GM12891 (cell line): ENCODE measurements at regions not wholly inside any gene's neighbourhood (a gene's known extent, or its start where the extent isn't known, plus 50 kb on each side); places are given as distances from the start of the nearest gene placed in this dataset.

Source experiments
- PAX5 ChIP-seq: IDR thresholded peaks from 2 replicates; pipeline ENCODE4 v1.6.1; 2011; ENCODE audit warnings: low read length, moderate library complexity, mild to moderate bottlenecking; ENCODE audit not compliant: insufficient read depth, severe bottlenecking
- POLR2A ChIP-seq: IDR thresholded peaks from 2 replicates; pipeline ENCODE4 v1.6.1; 2011; ENCODE audit warnings: low read depth, low read length, control low read depth
- POLR2AphosphoS5 ChIP-seq: IDR thresholded peaks from 2 replicates; pipeline ENCODE4 v1.6.1; 2011; ENCODE audit warnings: low read depth, low read length, control low read depth
- POU2F2 ChIP-seq: IDR thresholded peaks from 2 replicates; pipeline ENCODE4 v1.6.1; 2011; ENCODE audit warnings: low read depth, mild to moderate bottlenecking, control low read depth, low read length, moderate library complexity
- TAF1 ChIP-seq: IDR thresholded peaks from 2 replicates; pipeline ENCODE4 v1.6.1; 2011; ENCODE audit warnings: low read depth, low read length, control low read depth

DNA sequence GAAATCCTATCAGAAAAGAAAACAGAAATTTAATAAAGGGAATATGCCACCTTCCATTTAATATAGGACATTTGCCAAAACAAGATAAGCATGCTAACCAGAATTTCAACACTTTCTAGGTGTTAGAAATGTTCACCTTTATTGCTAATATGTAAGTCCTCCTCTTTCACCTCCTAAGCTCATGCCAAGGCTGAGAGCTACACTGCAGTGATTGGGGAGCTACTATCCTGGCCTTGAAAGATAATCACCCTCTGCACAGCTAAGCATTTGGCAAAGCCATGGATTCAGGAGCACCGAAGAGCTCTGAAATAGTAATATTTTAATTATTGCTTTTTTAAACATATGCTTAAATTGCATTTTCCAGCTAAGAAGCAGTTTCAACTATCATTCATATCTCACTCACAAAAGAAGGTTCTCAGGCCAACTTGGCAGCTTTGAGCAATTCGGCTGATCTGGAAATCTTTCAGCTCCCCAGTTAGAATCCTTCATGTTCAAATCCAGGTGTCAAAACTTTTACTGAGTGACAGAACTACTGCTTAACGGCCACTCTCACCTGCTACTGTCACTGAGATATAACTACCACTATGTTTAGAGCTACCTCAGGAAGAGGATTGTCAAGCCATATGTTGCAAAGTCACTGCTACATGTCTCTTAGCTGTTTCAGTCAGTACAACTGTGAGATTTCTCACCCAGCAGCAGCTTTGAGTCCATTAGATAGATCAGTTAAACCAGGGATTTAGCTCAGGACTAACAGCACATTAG lies 302.0 kb downstream of the NFIB start:
- TF ChIP-seq TAF1, result no peak
- no peak for TF ChIP-seq POLR2A
- no peak for TF ChIP-seq PAX5
- TF ChIP-seq POLR2AphosphoS5, result no peak
- no peak for TF ChIP-seq POU2F2
